ENCODE measurements at regions not wholly inside any gene's neighbourhood (a gene's known extent, or its start where the extent isn't known, plus 50 kb on each side); places are given as distances from the start of the nearest gene placed in this dataset.

DNA sequence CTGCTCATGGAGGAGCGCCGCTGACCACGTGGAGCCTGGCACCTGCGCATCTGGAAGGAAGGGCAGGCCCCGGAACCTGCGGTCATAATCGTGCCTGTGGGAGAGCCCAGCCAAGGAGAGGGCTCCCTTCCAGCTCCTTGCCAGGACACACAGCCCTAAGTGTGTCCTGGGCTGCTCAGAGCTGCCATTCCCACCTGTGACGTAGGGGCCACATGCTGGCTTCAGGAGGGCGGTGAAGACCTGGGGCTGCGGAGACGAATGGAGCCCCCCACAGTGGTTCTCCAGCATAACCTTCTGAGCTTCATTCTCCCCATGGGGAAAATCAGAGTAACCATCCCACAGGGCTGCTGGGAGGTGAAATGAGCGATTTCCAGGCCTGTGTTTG is 127.6 kb upstream of the CHST15 start:
- BruUV-seq (replicated peaks): no TSS peak
- H3K9ac ChIP-seq (ENCODE audit: low read length): no peak overlapping the region
- TF ChIP-seq EGR1 (IDR thresholded peaks at IDR 0.05; ENCODE audit: low read depth) (no peak), JUND (IDR thresholded peaks at IDR 0.05) (no peak), MAX (IDR thresholded peaks at IDR 0.05) (no peak), YY1 (IDR thresholded peaks at IDR 0.05; ENCODE audit: extremely low read depth, insufficient replicate concordance, low read depth, low read length) (no peak)
- H3K36me3 ChIP-seq (ENCODE audit: control insufficient read depth in 1 of 2, insufficient read depth in 2 of 2, low read length in 2 of 2): no peaks in the 10 kb centered on the region
- H4K20me1 ChIP-seq (ENCODE audit: insufficient read depth): no peaks in the 10 kb centered on the region
- H3K9me3 ChIP-seq (ENCODE audit: control insufficient read depth in 1 of 2, insufficient read depth in 1 of 2, low read depth in 1 of 2, low read length in 2 of 2): peaks cover 0 to 2% of the 10 kb centered on the region in 2 experiments; a peak in 2 of 4 replicates
- H3K4me1 ChIP-seq (ENCODE audit: control insufficient read depth in 1 of 2, insufficient read depth in 2 of 2, low read length in 2 of 2): no peaks in the 10 kb centered on the region
- no peak overlapping the region for H3K4me2 ChIP-seq (ENCODE audit: low read length)
- no peaks in the 10 kb centered on the region for H3K9me2 ChIP-seq (ENCODE audit: insufficient read depth)
- H3K27me3 ChIP-seq (ENCODE audit: insufficient read depth, low read length): peaks cover 12% of the 10 kb centered on the region; the same call in 1 of the 2 replicates
- CTCF ChIA-PET: no interaction called here
- no peaks in the 10 kb centered on the region for H3K79me2 ChIP-seq (ENCODE audit: insufficient read depth, low read length)
- no peak for DNase-seq (ENCODE audit: low read depth, low spot score)
- RAD21 ChIA-PET (ENCODE audit: low non-redundant PET in 1 of 2, low total read pairs in 2 of 2, uncharacterized antibody in 2 of 2, unreplicated experiment in 2 of 2): no interaction called here
- no peak overlapping the region for H2AFZ ChIP-seq (ENCODE audit: low read depth, low read length, poor library complexity, severe bottlenecking)
- H3K4me3 ChIP-seq (replicated peaks in 1 of 2; ENCODE audit: low read depth in 1 of 2, low read length in 2 of 2): no peak overlapping the region
- H3K27ac ChIP-seq (ENCODE audit: low read depth, low read length): no peak overlapping the region
- no peak for ATAC-seq
- intact Hi-C loops (cut with micrococcal nuclease): no loop called here
- POLR2A ChIA-PET: no interaction called here

GRCh38 chr10:124220547-124220946 is 127.1 kb upstream of the CHST15 start:
- ChIA-PET RAD21 (ENCODE audit: low non-redundant PET in 1 of 2, low total read pairs in 2 of 2, uncharacterized antibody in 2 of 2, unreplicated experiment in 2 of 2) (no interaction called here), CTCF (no interaction called here), POLR2A (no interaction called here)
- Histone ChIP-seq H3K4me1 (ENCODE audit: control insufficient read depth in 1 of 2, insufficient read depth in 2 of 2, low read length in 2 of 2) (no peaks in the 10 kb centered on the region), H3K36me3 (ENCODE audit: control insufficient read depth in 1 of 2, insufficient read depth in 2 of 2, low read length in 2 of 2) (no peaks in the 10 kb centered on the region), H3K27ac (ENCODE audit: low read depth, low read length) (no peak overlapping the region), H3K9me2 (ENCODE audit: insufficient read depth) (no peaks in the 10 kb centered on the region), H3K27me3 (ENCODE audit: insufficient read depth, low read length) (peaks cover 12% of the 10 kb centered on the region; the same call in 1 of the 2 replicates), H3K4me3 (replicated peaks in 1 of 2; ENCODE audit: low read depth in 1 of 2, low read length in 2 of 2) (no peak overlapping the region), H3K79me2 (ENCODE audit: insufficient read depth, low read length) (no peaks in the 10 kb centered on the region), H3K9me3 (ENCODE audit: control insufficient read depth in 1 of 2, insufficient read depth in 1 of 2, low read depth in 1 of 2, low read length in 2 of 2) (no peaks in the 10 kb centered on the region), H3K4me2 (ENCODE audit: low read length) (no peak overlapping the region), H3K9ac (ENCODE audit: low read length) (no peak overlapping the region), H4K20me1 (ENCODE audit: insufficient read depth) (no peaks in the 10 kb centered on the region), H2AFZ (ENCODE audit: low read depth, low read length, poor library complexity, severe bottlenecking) (no peak overlapping the region)
- intact Hi-C loops (cut with micrococcal nuclease): no loop called here
- DNase-seq (ENCODE audit: low read depth, low spot score) (no peak), ATAC-seq (no peak)
- TF ChIP-seq EZH2phosphoT487 (IDR thresholded peaks at IDR 0.05; ENCODE audit: borderline replicate concordance) (no peak), EGR1 (IDR thresholded peaks at IDR 0.05; ENCODE audit: low read depth) (no peak)
- no TSS peak for BruUV-seq (replicated peaks)
